Psoas muscle (tissue), 7 donors: ENCODE measurements at regions not wholly inside any gene's neighbourhood (a gene's known extent, or its start where the extent isn't known, plus 50 kb on each side); places are given as distances from the start of the nearest gene placed in this dataset.

ENCODE experiments used
- ATAC-seq, 4 donors: fragments of 200-7000 bp; cut with Tn5 transposase; one replicate each; pipeline ENCODE4 v1.9.1; 2020; ENCODE audit warnings: moderate library complexity in 3 of 4, mild to moderate bottlenecking in 2 of 4
- DNase-seq, 2 donors: peaks; one replicate each; pipeline ENCODE4 v3.0.0-alpha.2; 2020
- H3K27ac ChIP-seq: fragments of 200-600 bp; one replicate; pipeline ENCODE4 v1.8.0; 2022
- H3K27me3 ChIP-seq, 3 donors: fragments of 200-600 bp in 1 of 3; one replicate each; pipeline versions ENCODE4 v1.6.1 to v1.8.0; 2013 to 2022; ENCODE audit warnings: low read length in 2 of 3, mild to moderate bottlenecking in 2 of 3, moderate library complexity in 1 of 3; ENCODE audit not compliant: insufficient read depth in 3 of 3
- H3K36me3 ChIP-seq, 2 donors: fragments of 200-600 bp in 1 of 2; one replicate each; pipeline versions ENCODE4 v1.6.1 to v1.8.0; 2013 to 2022; ENCODE audit warnings: low read depth in 1 of 2, mild to moderate bottlenecking in 1 of 2, moderate library complexity in 1 of 2; ENCODE audit not compliant: insufficient read depth in 1 of 2
- H3K4me1 ChIP-seq: fragments of 200-600 bp; one replicate; pipeline ENCODE4 v1.8.0; 2022
- H3K4me3 ChIP-seq: fragments of 200-600 bp; one replicate; pipeline ENCODE4 v1.8.0; 2022; ENCODE audit warnings: mild to moderate bottlenecking
- H3K9me3 ChIP-seq: fragments of 200-600 bp; one replicate; pipeline ENCODE4 v1.8.0; 2022
- CTCF ChIP-seq: fragments of 200-600 bp; IDR thresholded peaks from one replicate; pipeline ENCODE4 v1.8.0; 2022; ENCODE audit warnings: antibody characterized with exemption
- WGBS, 3 donors: extraction: QIAGEN DNeasy Blood & Tissue Kit; methylation state at CpG; one replicate each; pipeline versions ENCODE4 v1.1.6 to v1.1.7; 2013; 5-methylcytosine and 5-hydroxymethylcytosine counted together
- intact Hi-C, 2 donors: fragments of 100-400 bp; cut with DNase I; formaldehyde crosslinking; loops; one replicate each; pipeline versions ENCODE4 v1.11.0 to v1.14.2; 2022
- donor health status: healthy with polysubstance abuse.
- donor health status: DM: no; HTN: no; CAD: no; lungs with moderate emphysema.
- donor health status: Bipolar disorder and iron deficiency.
- donor health status: healthy.
- donor health status: DM: yes; HTN: yes; CAD: no.
- donor health status: DM: no; HTN: no; CAD: no.
- donor health status: DM: yes; HTN: yes; CAD: no.

- intact Hi-C loops: no loop called here
- ATAC-seq (no peak), DNase-seq (no peak)
- Histone ChIP-seq H3K36me3 (no peaks in the 10 kb centered on the region), H3K9me3 (no peaks in the 10 kb centered on the region), H3K4me1 (no peaks in the 10 kb centered on the region), H3K4me3 (no peak overlapping the region), H3K27me3 (no peaks in the 10 kb centered on the region), H3K27ac (no peak overlapping the region)
- WGBS, 3 donors: 86 to 90% (median 90%) methylated on average over 4 of the region's 4 CpGs
- no peak for TF ChIP-seq CTCF
Observed at GRCh38 chr7:33854801-33855350, 50.5 kb upstream of the BMPER start.
